ACC112 (cell line): ENCODE measurements at regions not wholly inside any gene's neighbourhood (a gene's known extent, or its start where the extent isn't known, plus 50 kb on each side); places are given as distances from the start of the nearest gene placed in this dataset.
A peak's percentile ranks its signal among the peaks of the same experiment; 100 is the strongest.

Experiments used
- H2AFZ ChIP-seq: fragments of 200-600 bp; sonication (generic); one replicate; pipeline ENCODE4 v1.6.0; 2017; ENCODE audit warnings: antibody characterized with exemption, low read length; ENCODE audit not compliant: unreplicated experiment
- H3K27ac ChIP-seq: fragments of 200-600 bp; sonication (generic); 2 replicates; pipeline ENCODE4 v1.5.1; 2014; ENCODE audit warnings: low read depth, mild to moderate bottlenecking, antibody characterized with exemption, low read length, moderate library complexity
- H3K27me3 ChIP-seq: fragments of 200-600 bp; sonication (generic); 2 replicates; pipeline ENCODE4 v1.6.1; 2014; ENCODE audit warnings: mild to moderate bottlenecking, antibody characterized with exemption, low read length, moderate library complexity, mixed read lengths; ENCODE audit not compliant: insufficient read depth
- H3K36me3 ChIP-seq: fragments of 200-600 bp; sonication (generic); 2 replicates; pipeline ENCODE4 v1.6.1; 2016; ENCODE audit warnings: mild to moderate bottlenecking, antibody characterized with exemption, low read length, moderate library complexity, mixed read lengths; ENCODE audit not compliant: insufficient read depth
- H3K4me1 ChIP-seq: fragments of 200-600 bp; sonication (generic); one replicate; pipeline ENCODE4 v1.6.1; 2016; ENCODE audit warnings: low read length, mixed read lengths; ENCODE audit not compliant: insufficient read depth, unreplicated experiment, control insufficient read depth
- H3K4me3 ChIP-seq: fragments of 200-600 bp; sonication (generic); 2 replicates; pipeline ENCODE4 v1.5.1; 2014; ENCODE audit warnings: mild to moderate bottlenecking, low read depth, low read length
- H3K79me2 ChIP-seq: fragments of 200-600 bp; sonication (generic); one replicate; pipeline ENCODE4 v1.6.0; 2016; ENCODE audit warnings: low read length; ENCODE audit not compliant: control insufficient read depth, unreplicated experiment, insufficient read depth

- H3K4me1 ChIP-seq, result peaks cover under 1% of the 10 kb centered on the region
- H3K27ac ChIP-seq, result no peak overlapping the region
- no peaks in the 10 kb centered on the region for H3K79me2 ChIP-seq
- H3K36me3 ChIP-seq, result no peaks in the 10 kb centered on the region
- H3K4me3 ChIP-seq, result no peak overlapping the region
- H3K27me3 ChIP-seq, result no peaks in the 10 kb centered on the region
- H2AFZ ChIP-seq, result no peak overlapping the region
Measured at GRCh38 chr2:204441316-204441715, 104.0 kb upstream of the PARD3B start.

- no peak overlapping the region for H3K27ac ChIP-seq
- no peaks in the 10 kb centered on the region for H3K27me3 ChIP-seq
- H2AFZ ChIP-seq, result no peak overlapping the region
- H3K4me3 ChIP-seq, result no peak overlapping the region
- no peaks in the 10 kb centered on the region for H3K79me2 ChIP-seq
- no peaks in the 10 kb centered on the region for H3K4me1 ChIP-seq
- H3K36me3 ChIP-seq, result no peaks in the 10 kb centered on the region
Measured at GRCh38 chr2:204445149-204445548, 100.1 kb upstream of the PARD3B start.

DNA sequence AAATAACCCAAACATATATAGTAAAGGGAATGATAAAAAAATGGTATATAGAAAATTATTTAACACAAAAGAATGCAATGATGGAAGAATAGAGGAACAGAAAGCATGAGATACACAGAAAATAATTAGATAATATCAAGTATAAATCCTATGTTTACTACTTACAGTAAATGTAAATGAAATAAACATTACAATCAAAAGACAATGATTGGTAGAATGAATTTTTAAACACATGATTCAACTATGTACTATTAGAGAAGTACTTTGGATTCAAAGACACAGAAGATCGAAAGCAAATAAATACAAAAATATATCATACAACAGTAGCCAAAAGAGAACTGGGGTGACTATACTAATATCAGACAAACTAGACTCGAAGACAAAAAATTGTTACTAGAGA lies 97.6 kb upstream of the PARD3B start:
- H3K27ac ChIP-seq, result no peak overlapping the region
- H3K4me1 ChIP-seq, result peaks cover 11% of the 10 kb centered on the region
- no peaks in the 10 kb centered on the region for H3K27me3 ChIP-seq
- H3K79me2 ChIP-seq, result no peaks in the 10 kb centered on the region
- no peaks in the 10 kb centered on the region for H3K36me3 ChIP-seq
- H3K4me3 ChIP-seq, result no peak overlapping the region
- H2AFZ ChIP-seq, result no peak overlapping the region

DNA sequence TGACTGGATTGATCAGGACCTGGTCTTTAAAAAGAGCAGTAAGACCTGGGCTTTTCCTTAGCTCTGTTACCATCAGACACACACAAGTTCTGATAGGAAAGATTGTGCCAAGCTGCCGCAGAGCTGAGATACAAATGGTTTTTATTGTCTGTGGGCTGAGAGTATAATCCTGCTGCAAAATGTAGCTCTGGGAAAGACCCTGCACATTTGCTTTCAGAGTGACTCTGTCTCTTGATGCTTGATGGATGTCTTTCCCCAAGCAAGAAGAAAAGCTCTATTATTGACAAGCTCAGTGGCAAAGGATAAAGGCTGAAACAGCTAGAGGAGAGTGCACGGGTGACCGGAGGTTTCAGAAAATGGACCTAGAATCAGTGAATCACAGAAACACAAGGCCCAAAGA lies 95.3 kb upstream of the PARD3B start:
- Histone ChIP-seq H3K27ac (no peak overlapping the region), H2AFZ (no peak overlapping the region), H3K27me3 (no peaks in the 10 kb centered on the region)

DNA sequence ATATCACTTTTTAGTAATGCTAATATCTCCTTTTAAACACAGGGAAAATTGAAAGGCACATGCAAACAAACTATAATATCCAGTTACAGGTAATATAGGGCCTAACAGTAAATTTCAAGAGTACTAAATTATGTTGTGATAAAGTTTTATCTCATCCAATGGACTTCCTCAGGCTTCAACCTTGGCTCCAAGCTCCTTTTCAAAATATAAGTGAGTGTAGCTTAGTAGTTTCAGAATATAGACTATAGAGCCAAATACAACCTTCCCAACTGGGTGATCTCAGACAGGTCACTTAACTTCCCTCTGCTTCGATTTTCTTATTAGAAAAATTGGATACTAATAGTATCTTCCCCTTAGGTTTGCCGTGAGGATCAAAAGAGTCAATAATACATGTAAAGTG lies 93.5 kb upstream of the PARD3B start:
- Histone ChIP-seq H2AFZ (no peak overlapping the region), H3K4me1 (peaks cover 24% of the 10 kb centered on the region), H3K36me3 (no peaks in the 10 kb centered on the region), H3K4me3 (peak overlapping the region; percentile 19; the same call in 1 of the 2 replicates), H3K27ac (peak overlapping the region; percentile 81), H3K27me3 (no peaks in the 10 kb centered on the region), H3K79me2 (no peaks in the 10 kb centered on the region)

More for the DNA sequence above, 95.3 kb upstream of the PARD3B start:
- peaks cover 24% of the 10 kb centered on the region for H3K4me1 ChIP-seq
- H3K79me2 ChIP-seq, result no peaks in the 10 kb centered on the region
- no peaks in the 10 kb centered on the region for H3K36me3 ChIP-seq
- no peak overlapping the region for H3K4me3 ChIP-seq

- peak overlapping the region; percentile 81 for H3K27ac ChIP-seq
- peak overlapping the region; percentile 50 for H2AFZ ChIP-seq
- H3K4me3 ChIP-seq, result peak overlapping the region; percentile 19
Measured at GRCh38 chr2:204452464-204453023, 92.7 kb upstream of the PARD3B start.

GRCh38 chr2:204453730-204454167 lies 91.5 kb upstream of the PARD3B start:
- H3K79me2 ChIP-seq, result no peaks in the 10 kb centered on the region
- no peaks in the 10 kb centered on the region for H3K27me3 ChIP-seq
- peak overlapping the region; percentile 81; the same call in 1 of the 2 replicates for H3K27ac ChIP-seq
- H3K36me3 ChIP-seq, result no peaks in the 10 kb centered on the region
- H3K4me3 ChIP-seq, result no peak overlapping the region
- H3K4me1 ChIP-seq, result peaks cover 24% of the 10 kb centered on the region
- H2AFZ ChIP-seq, result no peak overlapping the region

More at GRCh38 chr2:204452464-204453023, 92.7 kb upstream of the PARD3B start:
- Histone ChIP-seq H3K27me3 (no peaks in the 10 kb centered on the region), H3K36me3 (no peaks in the 10 kb centered on the region), H3K4me1 (peaks cover 24% of the 10 kb centered on the region), H3K79me2 (no peaks in the 10 kb centered on the region)

- no peak overlapping the region for H3K27ac ChIP-seq
- H3K27me3 ChIP-seq, result no peaks in the 10 kb centered on the region
- no peaks in the 10 kb centered on the region for H3K79me2 ChIP-seq
- H3K4me1 ChIP-seq, result peaks cover 24% of the 10 kb centered on the region
- no peak overlapping the region for H2AFZ ChIP-seq
- no peak overlapping the region for H3K4me3 ChIP-seq
- no peaks in the 10 kb centered on the region for H3K36me3 ChIP-seq
Measured at GRCh38 chr2:204454672-204455380, 90.4 kb upstream of the PARD3B start.

DNA sequence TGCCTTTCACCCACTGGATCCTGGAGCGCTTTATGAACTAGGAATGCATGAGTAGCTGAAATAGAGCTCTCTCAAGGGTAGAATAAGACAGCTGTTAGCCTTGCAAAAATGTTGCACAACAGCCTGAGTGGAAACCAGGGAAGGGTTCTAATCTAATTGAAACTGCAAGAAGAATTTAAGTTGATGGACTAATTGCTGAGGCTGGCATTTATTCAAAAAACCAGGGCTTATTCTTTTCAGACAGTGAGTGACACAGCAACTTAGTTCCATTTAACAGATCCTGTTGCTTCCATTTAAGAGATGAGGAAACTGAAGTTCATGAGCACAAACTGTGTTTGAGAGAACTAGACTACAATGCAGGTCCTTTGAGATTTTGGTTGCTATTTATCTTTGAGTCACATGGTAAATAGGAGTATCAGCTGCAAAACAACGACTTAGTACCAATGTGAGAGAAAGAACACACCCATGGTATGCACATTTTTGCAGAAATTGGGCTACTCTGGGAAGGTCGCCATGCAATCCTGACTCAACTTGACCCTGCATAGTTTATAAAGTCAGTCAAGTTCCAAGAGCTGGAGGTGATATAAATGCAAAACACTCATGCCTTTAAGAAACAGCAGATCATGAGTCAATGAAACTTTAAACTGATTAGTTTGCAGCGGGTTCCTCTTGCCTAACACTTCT lies 76.4 kb upstream of the PARD3B start:
- H2AFZ ChIP-seq, result no peak overlapping the region
- H3K27ac ChIP-seq, result peak overlapping the region; percentile 51
- no peaks in the 10 kb centered on the region for H3K36me3 ChIP-seq
- H3K27me3 ChIP-seq, result no peaks in the 10 kb centered on the region
- no peaks in the 10 kb centered on the region for H3K79me2 ChIP-seq
- peak overlapping the region; percentile 3 for H3K4me3 ChIP-seq
- peaks cover 25% of the 10 kb centered on the region for H3K4me1 ChIP-seq

DNA sequence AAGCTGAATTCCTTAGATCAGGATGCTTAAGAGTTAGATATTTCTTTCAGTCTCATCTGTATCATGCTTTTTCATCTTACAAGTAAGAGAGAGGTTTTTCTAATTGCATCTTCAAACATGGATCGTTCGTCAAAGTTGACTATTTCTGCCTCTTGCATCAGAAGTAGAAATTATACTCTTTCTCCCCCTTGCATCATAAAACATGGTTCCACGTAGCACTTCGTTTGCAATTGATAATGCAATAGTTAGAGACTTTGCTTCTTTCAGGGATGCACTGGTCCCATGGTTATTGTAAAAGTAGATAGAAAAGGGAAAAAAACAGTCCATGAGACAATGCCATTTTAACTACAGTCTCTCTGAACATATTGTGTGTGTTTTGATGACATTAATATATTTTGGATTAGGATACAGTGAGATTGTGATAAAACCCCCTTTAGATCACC lies 75.1 kb upstream of the PARD3B start:
- Histone ChIP-seq H3K36me3 (no peaks in the 10 kb centered on the region), H3K27ac (peak overlapping the region; percentile 51; the same call in 1 of the 2 replicates), H2AFZ (no peak overlapping the region), H3K27me3 (no peaks in the 10 kb centered on the region), H3K79me2 (no peaks in the 10 kb centered on the region), H3K4me1 (peaks cover 25% of the 10 kb centered on the region), H3K4me3 (no peak overlapping the region)
